Keratinocyte (primary cell): ENCODE measurements at regions not wholly inside any gene's neighbourhood (a gene's known extent, or its start where the extent isn't known, plus 50 kb on each side); places are given as distances from the start of the nearest gene placed in this dataset.

Source experiments
- CTCF ChIP-seq, 3 experiments: IDR thresholded peaks in 1 of 3; conservative IDR thresholded peaks in 1 of 3; optimal IDR thresholded peaks in 1 of 3; 2 replicates in 2 of 3; 3 replicates in 1 of 3; pipeline versions ENCODE3 to v1.5.1; 2011; ENCODE audit warnings: low read length in 3 of 3, mild to moderate bottlenecking in 3 of 3, moderate library complexity in 2 of 3, control low read depth in 1 of 3, inconsistent platforms in 1 of 3; ENCODE audit not compliant: insufficient read depth in 2 of 3; ENCODE audit errors: extremely low read depth in 1 of 3
- EZH2 ChIP-seq: IDR thresholded peaks from one replicate; pipeline ENCODE4 v1.6.1; 2012; ENCODE audit warnings: inconsistent platforms, mild to moderate bottlenecking, low read length, moderate library complexity

- TF ChIP-seq EZH2 (no peak), CTCF (optimal IDR thresholded peaks at IDR 0.05 in 1 of 3, IDR thresholded peaks at IDR 0.05 in 1 of 3, conservative IDR thresholded peaks at IDR 0.05 in 1 of 3; ENCODE audit: extremely low read depth in 1 of 3, insufficient read depth in 2 of 3, low read length in 3 of 3) (no peak)
These were observed 62.0 kb upstream of the USP25 start for GRCh38 chr21:15667819-15668218.
